ENCODE measurements at regions not wholly inside any gene's neighbourhood (a gene's known extent, or its start where the extent isn't known, plus 50 kb on each side); places are given as distances from the start of the nearest gene placed in this dataset.
A peak's percentile ranks its signal among the peaks of the same experiment; 100 is the strongest.

- Mint-ChIP-seq H3K4me3 (no peak overlapping the region), H3K4me1 (no peaks in the 10 kb centered on the region), H3K9me3 (peaks cover 0 to 8% (median 3%) of the 10 kb centered on the region in 7 donors), H3K36me3 (no peaks in the 10 kb centered on the region), H3K27me3 (no peaks in the 10 kb centered on the region), H3K27ac (no peak overlapping the region)
- DNase-seq (no peak), ATAC-seq (ENCODE audit: low read depth in 2 of 2) (no peak)
These were observed 609.9 kb downstream of the DNAJB9 start for GRCh38 chr7:109179601-109180000.

GRCh38 chr7:109190766-109191398, 621.2 kb downstream of the DNAJB9 start:
- H3K27me3 Mint-ChIP-seq = no peaks in the 10 kb centered on the region
- H3K4me1 Mint-ChIP-seq = no peaks in the 10 kb centered on the region
- no peak overlapping the region for H3K27ac Mint-ChIP-seq
- no peak for DNase-seq
- H3K9me3 Mint-ChIP-seq = peaks cover 0 to 9% (median 4%) of the 10 kb centered on the region in 7 donors
- H3K4me3 Mint-ChIP-seq = no peak overlapping the region
- H3K36me3 Mint-ChIP-seq = no peaks in the 10 kb centered on the region
- no peak for ATAC-seq (ENCODE audit: low read depth in 2 of 2)

DNA sequence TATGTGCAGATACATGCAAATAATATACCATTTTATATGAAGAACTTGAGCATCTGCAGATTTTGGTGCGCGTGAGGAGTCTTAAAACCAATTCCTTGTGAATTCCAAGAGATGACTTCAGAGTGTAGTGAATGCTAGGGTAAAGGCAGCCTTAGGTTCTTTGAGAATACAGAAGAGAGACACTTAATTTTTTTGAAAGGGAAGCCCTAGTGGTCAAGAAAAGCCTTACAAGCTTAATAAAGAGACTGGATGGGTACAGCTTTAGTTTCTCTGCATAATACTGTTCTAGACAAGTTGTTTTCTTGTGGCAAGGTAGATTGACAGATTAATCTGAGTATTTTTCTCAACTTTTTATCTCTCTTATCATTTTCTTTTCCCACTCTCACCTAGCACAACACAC, 636.5 kb downstream of the DNAJB9 start:
- H3K27me3 Mint-ChIP-seq = no peaks in the 10 kb centered on the region
- no peak overlapping the region for H3K27ac Mint-ChIP-seq
- H3K9me3 Mint-ChIP-seq = peaks cover 0 to 32% (median 15%) of the 10 kb centered on the region in 7 donors
- H3K4me3 Mint-ChIP-seq = no peak overlapping the region
- ATAC-seq (ENCODE audit: low read depth in 2 of 2) = no peak
- no peaks in the 10 kb centered on the region for H3K4me1 Mint-ChIP-seq
- no peaks in the 10 kb centered on the region for H3K36me3 Mint-ChIP-seq
- no peak for DNase-seq

DNA sequence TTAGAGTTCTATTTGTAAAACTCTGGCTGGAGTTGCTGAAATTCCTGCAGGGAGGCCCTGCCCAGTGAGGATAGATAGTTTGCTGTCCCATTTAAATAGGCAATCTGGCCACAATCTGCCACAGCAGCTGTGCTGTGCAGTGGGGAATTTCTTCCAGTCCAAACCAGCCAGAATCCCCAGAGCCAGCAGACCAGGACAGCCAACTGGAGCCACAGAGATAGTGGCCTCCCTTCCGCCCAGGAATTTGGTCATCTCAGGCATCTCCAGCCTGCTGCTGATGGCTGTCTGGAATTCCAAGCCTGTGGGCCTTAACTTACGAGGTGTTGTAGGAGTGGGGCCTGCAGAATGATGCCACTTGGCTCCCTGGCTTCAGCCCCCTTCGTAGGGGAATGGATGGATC, 643.4 kb downstream of the DNAJB9 start:
- Mint-ChIP-seq H3K4me1 (no peaks in the 10 kb centered on the region), H3K27ac (no peak overlapping the region), H3K36me3 (no peaks in the 10 kb centered on the region), H3K27me3 (no peaks in the 10 kb centered on the region), H3K9me3 (peaks cover 2 to 11% (median 6%) of the 10 kb centered on the region in 7 donors), H3K4me3 (no peak overlapping the region)
- DNase-seq = no peak
- no peak for ATAC-seq (ENCODE audit: low read depth in 2 of 2)

DNA sequence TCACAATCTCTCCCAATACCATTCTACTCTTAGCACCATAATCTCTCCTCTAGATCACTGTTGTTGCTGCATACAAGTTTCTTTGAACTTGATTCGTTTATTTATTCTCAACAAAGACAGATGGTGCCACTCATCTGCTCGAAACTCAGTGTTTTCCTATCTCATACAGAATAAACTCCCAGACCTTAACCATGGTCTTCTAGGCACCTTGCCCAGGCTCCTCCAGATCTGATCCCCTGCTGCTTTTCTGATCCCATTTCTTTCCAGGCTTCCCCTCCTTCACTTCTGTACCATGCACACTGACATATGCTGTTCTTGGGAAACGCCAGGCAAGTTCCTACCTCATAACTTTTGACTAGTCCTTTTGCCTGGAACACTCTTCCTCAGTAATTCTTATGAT, 645.7 kb downstream of the DNAJB9 start:
- no peaks in the 10 kb centered on the region for H3K36me3 Mint-ChIP-seq
- ATAC-seq (ENCODE audit: low read depth in 2 of 2) (no peak), DNase-seq (no peak)
- H3K4me1 Mint-ChIP-seq = no peaks in the 10 kb centered on the region
- no peak overlapping the region for H3K4me3 Mint-ChIP-seq
- peaks cover 0 to 10% (median 6%) of the 10 kb centered on the region in 7 donors for H3K9me3 Mint-ChIP-seq
- H3K27me3 Mint-ChIP-seq = no peaks in the 10 kb centered on the region
- no peak overlapping the region for H3K27ac Mint-ChIP-seq

GRCh38 chr7:109224100-109224499, 654.4 kb downstream of the DNAJB9 start:
- no peaks in the 10 kb centered on the region for H3K4me1 Mint-ChIP-seq
- DNase-seq = no peak

GRCh38 chr7:109226699-109227098, 657.0 kb downstream of the DNAJB9 start:
- Mint-ChIP-seq H3K27ac (no peak overlapping the region), H3K27me3 (no peaks in the 10 kb centered on the region), H3K9me3 (peaks cover 0 to 9% (median 2%) of the 10 kb centered on the region in 7 donors), H3K36me3 (no peaks in the 10 kb centered on the region), H3K4me3 (no peak overlapping the region), H3K4me1 (no peaks in the 10 kb centered on the region)
- ATAC-seq (ENCODE audit: low read depth in 2 of 2) = no peak
- DNase-seq = no peak

More at GRCh38 chr7:109224100-109224499, 654.4 kb downstream of the DNAJB9 start:
- no peak for ATAC-seq (ENCODE audit: low read depth in 2 of 2)
- no peak overlapping the region for H3K27ac Mint-ChIP-seq
- no peaks in the 10 kb centered on the region for H3K36me3 Mint-ChIP-seq
- peaks cover 0 to 2% (median 0%) of the 10 kb centered on the region in 7 donors for H3K9me3 Mint-ChIP-seq
- no peaks in the 10 kb centered on the region for H3K27me3 Mint-ChIP-seq
- no peak overlapping the region for H3K4me3 Mint-ChIP-seq

GRCh38 chr7:109235316-109235715, 665.6 kb downstream of the DNAJB9 start:
- DNase-seq = no peak
- Mint-ChIP-seq H3K36me3 (no peaks in the 10 kb centered on the region), H3K27ac (no peak overlapping the region), H3K4me3 (no peak overlapping the region), H3K4me1 (no peaks in the 10 kb centered on the region), H3K27me3 (no peaks in the 10 kb centered on the region), H3K9me3 (peaks cover 0 to 7% (median 4%) of the 10 kb centered on the region in 7 donors)
- no peak for ATAC-seq (ENCODE audit: low read depth in 2 of 2)

DNA sequence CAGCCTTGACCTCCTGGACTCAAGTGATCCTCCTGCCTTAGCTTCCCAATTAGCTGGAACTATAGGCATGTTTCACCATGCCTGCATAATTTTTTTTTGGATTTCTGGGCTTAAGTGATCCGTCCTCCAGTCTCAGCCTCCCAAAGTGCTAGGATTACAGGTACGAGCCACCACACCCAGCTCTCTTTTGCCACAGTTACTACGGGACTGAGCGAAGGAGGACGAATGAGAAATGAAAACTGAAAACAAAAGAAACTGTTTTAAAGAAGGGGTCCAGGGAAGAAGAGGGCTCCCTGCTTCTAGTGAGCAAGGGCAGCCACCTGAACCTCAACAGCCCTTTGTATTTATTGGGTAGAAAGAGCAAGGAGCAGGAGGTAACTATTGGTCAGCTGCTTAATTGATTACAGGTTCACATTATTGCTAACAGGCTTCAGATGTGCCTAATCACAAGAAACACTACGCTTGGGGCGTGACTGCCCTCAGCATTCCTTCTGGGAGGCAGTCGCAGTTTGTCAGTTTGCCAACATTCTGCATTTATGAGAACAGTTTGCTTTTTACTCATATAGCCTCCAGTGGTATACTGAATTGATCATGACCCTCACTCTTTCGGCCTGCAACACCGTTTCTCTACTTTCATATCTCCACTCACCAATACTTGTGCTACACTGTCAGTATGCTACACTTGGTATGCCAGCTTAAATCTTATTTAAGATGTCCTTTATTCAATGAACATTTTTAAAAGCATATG, 676.8 kb downstream of the DNAJB9 start:
- Mint-ChIP-seq H3K27ac (peak overlapping the region in 1 of 6 donors; percentile 19), H3K27me3 (no peaks in the 10 kb centered on the region), H3K4me1 (no peaks in the 10 kb centered on the region), H3K9me3 (peaks cover 0 to 9% (median 4%) of the 10 kb centered on the region in 7 donors), H3K4me3 (no peak overlapping the region), H3K36me3 (no peaks in the 10 kb centered on the region)
- no peak for DNase-seq
- no peak for ATAC-seq (ENCODE audit: low read depth in 2 of 2)

DNA sequence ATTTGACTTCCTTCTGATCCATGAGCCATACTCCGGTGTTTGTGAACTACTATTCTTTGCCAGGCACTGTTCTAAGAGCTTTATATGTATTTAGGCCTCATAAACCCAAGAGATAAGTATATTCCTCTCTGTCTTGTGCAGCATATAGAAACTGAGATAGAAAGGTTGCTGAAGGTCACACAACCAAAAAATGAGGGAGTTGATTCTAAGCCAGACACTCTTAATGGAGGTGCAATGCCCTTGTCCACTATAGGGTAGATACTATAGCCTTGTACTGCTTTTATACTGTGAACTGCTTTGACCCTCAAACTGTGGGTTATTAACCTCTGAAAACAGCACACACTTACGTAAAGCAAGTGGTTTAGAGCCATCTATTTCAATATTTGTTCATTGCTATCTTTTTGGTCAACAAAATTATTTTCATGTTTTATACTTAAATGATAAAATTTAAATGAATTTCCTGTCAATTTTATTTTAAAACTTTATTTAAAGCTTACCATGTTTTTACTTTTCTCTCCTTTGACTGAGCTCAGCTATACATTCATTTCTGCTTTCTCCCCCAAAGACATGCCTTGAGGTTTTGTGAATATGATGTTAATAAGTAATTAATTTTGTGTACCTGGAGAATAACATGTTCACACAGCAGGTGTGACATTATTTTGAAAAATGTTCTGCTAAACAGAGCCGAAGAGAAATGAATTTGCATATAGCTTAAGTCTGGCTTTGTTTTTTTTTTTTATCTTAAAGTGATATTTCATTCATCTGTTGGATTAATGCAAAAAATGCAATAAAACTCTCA, 687.3 kb downstream of the DNAJB9 start:
- no peak overlapping the region for H3K27ac Mint-ChIP-seq
- peaks cover 0 to 7% (median 0%) of the 10 kb centered on the region in 7 donors for H3K9me3 Mint-ChIP-seq
- no peaks in the 10 kb centered on the region for H3K36me3 Mint-ChIP-seq
- ATAC-seq (ENCODE audit: low read depth in 2 of 2) = no peak
- DNase-seq = no peak
- no peak overlapping the region for H3K4me3 Mint-ChIP-seq
- no peaks in the 10 kb centered on the region for H3K4me1 Mint-ChIP-seq
- no peaks in the 10 kb centered on the region for H3K27me3 Mint-ChIP-seq

DNA sequence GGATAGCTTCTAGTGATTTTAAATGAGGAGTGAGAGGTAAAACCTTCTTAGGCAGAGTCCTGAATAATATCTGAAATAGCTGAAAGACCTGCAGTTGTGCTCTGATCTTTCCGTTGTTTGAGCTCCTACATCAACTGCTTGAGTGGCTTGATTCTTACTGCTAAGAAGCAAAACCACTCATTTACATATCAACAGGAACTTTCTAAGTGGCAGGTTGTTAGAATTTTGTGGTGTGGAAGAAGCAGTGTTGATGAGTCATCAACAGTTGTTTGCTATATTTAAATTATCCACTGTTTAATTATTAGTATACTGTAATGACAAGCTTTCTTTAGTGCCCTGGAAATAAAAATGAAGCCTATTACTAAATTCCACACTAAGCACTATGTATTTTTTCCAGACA, 689.5 kb downstream of the DNAJB9 start:
- peaks cover 0 to 10% (median 0%) of the 10 kb centered on the region in 7 donors for H3K9me3 Mint-ChIP-seq
- no peaks in the 10 kb centered on the region for H3K36me3 Mint-ChIP-seq
- H3K27me3 Mint-ChIP-seq = no peaks in the 10 kb centered on the region
- no peaks in the 10 kb centered on the region for H3K4me1 Mint-ChIP-seq
- H3K27ac Mint-ChIP-seq = no peak overlapping the region
- no peak for DNase-seq
- H3K4me3 Mint-ChIP-seq = no peak overlapping the region
- no peak for ATAC-seq (ENCODE audit: low read depth in 2 of 2)

DNA sequence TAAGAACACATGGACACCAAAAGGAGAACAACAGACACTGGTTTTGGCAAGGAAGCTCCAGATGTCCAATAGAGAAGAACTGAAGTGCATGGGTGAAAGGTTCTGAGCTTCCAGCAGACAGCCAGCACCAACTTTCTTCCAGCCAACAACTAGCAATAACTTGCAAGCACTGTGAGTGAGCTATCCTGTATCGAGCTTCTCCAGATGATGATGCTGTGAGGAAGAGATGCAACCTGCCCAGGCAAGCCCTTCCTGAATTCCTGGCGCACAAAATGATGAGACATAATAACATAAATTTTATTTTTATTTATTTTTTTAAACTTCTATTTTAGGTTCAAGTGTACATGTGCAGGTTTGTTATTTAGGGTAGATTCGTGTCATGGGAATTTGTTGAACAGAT, 692.1 kb downstream of the DNAJB9 start:
- no peak for ATAC-seq (ENCODE audit: low read depth in 2 of 2)
- no peaks in the 10 kb centered on the region for H3K4me1 Mint-ChIP-seq
- H3K9me3 Mint-ChIP-seq = peaks cover 0 to 17% (median 4%) of the 10 kb centered on the region in 7 donors
- H3K27ac Mint-ChIP-seq = no peak overlapping the region
- H3K27me3 Mint-ChIP-seq = no peaks in the 10 kb centered on the region
- H3K36me3 Mint-ChIP-seq = no peaks in the 10 kb centered on the region
- DNase-seq = no peak
- H3K4me3 Mint-ChIP-seq = no peak overlapping the region

DNA sequence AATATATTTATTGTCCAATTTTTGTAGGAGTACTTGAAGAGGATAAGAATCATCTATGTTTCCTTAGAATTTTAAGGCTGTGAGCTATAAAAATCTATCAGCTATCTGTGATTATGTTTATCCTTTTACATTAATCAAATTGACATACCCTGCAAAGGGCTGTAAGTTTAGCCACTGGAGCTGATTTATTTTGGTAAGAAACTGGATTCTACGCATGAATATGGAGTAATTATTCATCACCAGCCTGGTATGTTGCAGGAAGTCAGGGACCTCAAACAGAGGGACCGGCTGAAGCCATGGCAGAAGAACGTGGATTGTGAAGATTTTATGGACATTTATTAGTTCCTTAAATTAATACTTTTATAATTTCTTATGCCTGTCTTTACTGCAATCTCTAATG, 696.9 kb downstream of the DNAJB9 start:
- ATAC-seq (ENCODE audit: low read depth in 2 of 2) (no peak), DNase-seq (no peak)
- Mint-ChIP-seq H3K4me1 (no peaks in the 10 kb centered on the region), H3K27me3 (no peaks in the 10 kb centered on the region), H3K4me3 (no peak overlapping the region), H3K9me3 (peaks cover 4 to 29% (median 5%) of the 10 kb centered on the region in 7 donors), H3K27ac (no peak overlapping the region), H3K36me3 (peaks cover 0 to 3% of the 10 kb centered on the region in 2 donors)

- no peak overlapping the region for H3K4me3 Mint-ChIP-seq
- ATAC-seq (ENCODE audit: low read depth in 2 of 2) = no peak
- no peaks in the 10 kb centered on the region for H3K36me3 Mint-ChIP-seq
- H3K27ac Mint-ChIP-seq = no peak overlapping the region
- H3K9me3 Mint-ChIP-seq = peaks cover 0 to 7% (median 2%) of the 10 kb centered on the region in 7 donors
- H3K27me3 Mint-ChIP-seq = no peaks in the 10 kb centered on the region
- DNase-seq = no peak
- H3K4me1 Mint-ChIP-seq = no peaks in the 10 kb centered on the region
These were observed 706.7 kb downstream of the DNAJB9 start for GRCh38 chr7:109276348-109276747.
